Osteoblast (primary cell): ENCODE measurements at regions not wholly inside any gene's neighbourhood (a gene's known extent, or its start where the extent isn't known, plus 50 kb on each side); places are given as distances from the start of the nearest gene placed in this dataset.

Experiments used
- DNase-seq: peaks from one replicate; pipeline ENCODE4 v3.0.0; 2011; ENCODE audit warnings: low spot score, mixed read lengths; ENCODE audit not compliant: insufficient read length; ENCODE audit errors: missing footprints
- H2AFZ ChIP-seq: 2 replicates; pipeline ENCODE4 v1.6.0; 2011; ENCODE audit warnings: mild to moderate bottlenecking, low read length
- H3K27ac ChIP-seq: 2 replicates; pipeline ENCODE4 v1.5.1; 2011; ENCODE audit warnings: mild to moderate bottlenecking, low read depth, low read length, moderate library complexity
- H3K27me3 ChIP-seq: 2 replicates; pipeline ENCODE4 v1.6.0; 2012; ENCODE audit warnings: mild to moderate bottlenecking, control low read depth, inconsistent platforms, low read length, moderate library complexity; ENCODE audit not compliant: insufficient read depth
- H3K36me3 ChIP-seq: 2 replicates; pipeline ENCODE4 v1.5.1; 2011; ENCODE audit warnings: mild to moderate bottlenecking, low read length, control low read depth, moderate library complexity; ENCODE audit not compliant: insufficient read depth
- H3K4me1 ChIP-seq: 2 replicates; pipeline ENCODE4 v1.5.1; 2011; ENCODE audit warnings: mild to moderate bottlenecking, low read length, control low read depth, moderate library complexity; ENCODE audit not compliant: insufficient read depth
- H3K4me2 ChIP-seq: 2 replicates; pipeline ENCODE4 v1.6.0; 2011; ENCODE audit warnings: mild to moderate bottlenecking, low read length; ENCODE audit not compliant: insufficient read depth
- H3K4me3 ChIP-seq: fragments of 200-600 bp; sonication (generic); 3 replicates; pipeline ENCODE4 v1.5.1; 2012; ENCODE audit warnings: mild to moderate bottlenecking, low read length, inconsistent platforms; ENCODE audit not compliant: insufficient read depth
- H3K79me2 ChIP-seq: 2 replicates; pipeline ENCODE4 v1.6.0; 2012; ENCODE audit warnings: mild to moderate bottlenecking, low read length, control low read depth, inconsistent platforms; ENCODE audit not compliant: insufficient read depth
- H3K9me3 ChIP-seq: 2 replicates; pipeline ENCODE4 v1.5.1; 2011; ENCODE audit warnings: low read depth, low read length, control low read depth
- H4K20me1 ChIP-seq: 2 replicates; pipeline ENCODE4 v1.6.0; 2012; ENCODE audit warnings: mild to moderate bottlenecking, low read length, control low read depth; ENCODE audit not compliant: insufficient read depth
- CTCF ChIP-seq: IDR thresholded peaks from 2 replicates; pipeline ENCODE4 v1.5.1; 2011; ENCODE audit warnings: mild to moderate bottlenecking, low read depth, low read length, moderate library complexity; ENCODE audit errors: extremely low read depth

GRCh38 chr12:53803194-53803593 lies 51.4 kb upstream of the CISTR start:
- Histone ChIP-seq H3K27me3 (peaks cover 40% of the 10 kb centered on the region), H2AFZ (no peak overlapping the region), H3K27ac (no peak overlapping the region), H3K36me3 (no peaks in the 10 kb centered on the region), H4K20me1 (no peaks in the 10 kb centered on the region), H3K4me3 (no peak overlapping the region), H3K4me2 (no peak overlapping the region), H3K79me2 (no peaks in the 10 kb centered on the region), H3K4me1 (peaks cover 27% of the 10 kb centered on the region), H3K9me3 (no peaks in the 10 kb centered on the region)
- no peak for TF ChIP-seq CTCF
- DNase-seq: no peak

GRCh38 chr12:53803703-53804102 lies 51.9 kb upstream of the CISTR start:
- Histone ChIP-seq H3K27ac (no peak overlapping the region), H3K79me2 (no peaks in the 10 kb centered on the region), H3K9me3 (no peaks in the 10 kb centered on the region), H3K27me3 (peaks cover 35% of the 10 kb centered on the region), H3K36me3 (no peaks in the 10 kb centered on the region), H2AFZ (no peak overlapping the region), H3K4me2 (no peak overlapping the region), H3K4me3 (no peak overlapping the region), H4K20me1 (no peaks in the 10 kb centered on the region), H3K4me1 (peaks cover 27% of the 10 kb centered on the region)
- DNase-seq: no peak
- TF ChIP-seq CTCF: no peak

GRCh38 chr12:53804429-53804828 lies 52.6 kb upstream of the CISTR start:
- H3K9me3 ChIP-seq: no peaks in the 10 kb centered on the region
- no peak overlapping the region for H2AFZ ChIP-seq
- TF ChIP-seq CTCF: no peak
- H3K4me1 ChIP-seq: peaks cover 27% of the 10 kb centered on the region
- no peaks in the 10 kb centered on the region for H3K79me2 ChIP-seq
- no peak overlapping the region for H3K4me2 ChIP-seq
- peaks cover 35% of the 10 kb centered on the region for H3K27me3 ChIP-seq
- no peaks in the 10 kb centered on the region for H3K36me3 ChIP-seq
- no peak overlapping the region for H3K4me3 ChIP-seq
- H3K27ac ChIP-seq: no peak overlapping the region
- no peak for DNase-seq
- no peaks in the 10 kb centered on the region for H4K20me1 ChIP-seq

GRCh38 chr12:53805067-53805466 lies 53.3 kb upstream of the CISTR start:
- Histone ChIP-seq H3K4me1 (peaks cover 27% of the 10 kb centered on the region), H3K36me3 (no peaks in the 10 kb centered on the region), H4K20me1 (no peaks in the 10 kb centered on the region), H3K9me3 (no peaks in the 10 kb centered on the region), H2AFZ (no peak overlapping the region), H3K4me2 (no peak overlapping the region), H3K27me3 (peaks cover 35% of the 10 kb centered on the region), H3K79me2 (no peaks in the 10 kb centered on the region), H3K4me3 (no peak overlapping the region), H3K27ac (no peak overlapping the region)
- DNase-seq: no peak
- no peak for TF ChIP-seq CTCF
